ENCODE measurements at regions not wholly inside any gene's neighbourhood (a gene's known extent, or its start where the extent isn't known, plus 50 kb on each side); places are given as distances from the start of the nearest gene placed in this dataset.
A peak's percentile ranks its signal among the peaks of the same experiment; 100 is the strongest.

DNA sequence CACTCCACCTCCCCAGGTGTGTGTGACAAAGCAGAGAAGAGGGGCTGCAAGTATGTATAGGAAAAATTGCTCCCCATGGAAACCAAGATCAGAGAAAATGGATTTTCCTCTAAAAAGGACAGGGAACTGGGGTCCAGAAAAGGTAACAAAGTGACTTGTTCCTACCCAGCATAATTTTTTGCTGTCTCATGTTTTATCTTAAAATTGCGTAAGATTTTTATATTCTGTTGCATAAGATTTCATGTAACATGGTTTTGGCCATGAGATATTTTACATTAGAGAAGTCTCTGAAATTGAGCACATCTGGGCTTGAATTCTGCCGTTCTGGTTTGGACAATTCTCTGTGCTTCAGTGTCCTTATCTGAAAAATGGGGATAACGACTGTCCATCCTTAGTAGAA, 335.7 kb upstream of the RORA start:
- no peak overlapping the region for H3K4me3 ChIP-seq
- no peak overlapping the region for H3K27ac ChIP-seq
- no peaks in the 10 kb centered on the region for H3K9me3 ChIP-seq
- no peaks in the 10 kb centered on the region for H3K36me3 ChIP-seq
- intact Hi-C loops (cut with DNase I) = no loop called here
- no peaks in the 10 kb centered on the region for H3K4me1 ChIP-seq
- ATAC-seq = no peak
- DNase-seq = no peak
- peaks cover 0 to 5% (median 0%) of the 10 kb centered on the region in 9 donors for H3K27me3 ChIP-seq
- TF ChIP-seq, protein P1, sequence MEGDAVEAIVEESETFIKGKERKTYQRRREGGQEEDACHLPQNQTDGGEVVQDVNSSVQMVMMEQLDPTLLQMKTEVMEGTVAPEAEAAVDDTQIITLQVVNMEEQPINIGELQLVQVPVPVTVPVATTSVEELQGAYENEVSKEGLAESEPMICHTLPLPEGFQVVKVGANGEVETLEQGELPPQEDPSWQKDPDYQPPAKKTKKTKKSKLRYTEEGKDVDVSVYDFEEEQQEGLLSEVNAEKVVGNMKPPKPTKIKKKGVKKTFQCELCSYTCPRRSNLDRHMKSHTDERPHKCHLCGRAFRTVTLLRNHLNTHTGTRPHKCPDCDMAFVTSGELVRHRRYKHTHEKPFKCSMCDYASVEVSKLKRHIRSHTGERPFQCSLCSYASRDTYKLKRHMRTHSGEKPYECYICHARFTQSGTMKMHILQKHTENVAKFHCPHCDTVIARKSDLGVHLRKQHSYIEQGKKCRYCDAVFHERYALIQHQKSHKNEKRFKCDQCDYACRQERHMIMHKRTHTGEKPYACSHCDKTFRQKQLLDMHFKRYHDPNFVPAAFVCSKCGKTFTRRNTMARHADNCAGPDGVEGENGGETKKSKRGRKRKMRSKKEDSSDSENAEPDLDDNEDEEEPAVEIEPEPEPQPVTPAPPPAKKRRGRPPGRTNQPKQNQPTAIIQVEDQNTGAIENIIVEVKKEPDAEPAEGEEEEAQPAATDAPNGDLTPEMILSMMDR (IDR thresholded peaks at IDR 0.05) = no peak
- WGBS, 4 donors = 69 to 80% (median 75%) methylated on average over 3 of the region's 3 CpGs

- Histone ChIP-seq H3K27ac (peak overlapping the region in 2 of 12 donors; percentile 13 to 32), H3K4me1 (no peaks in the 10 kb centered on the region), H3K9me3 (no peaks in the 10 kb centered on the region), H3K4me3 (no peak overlapping the region), H3K36me3 (no peaks in the 10 kb centered on the region), H3K27me3 (peaks cover 0 to 13% (median 0%) of the 10 kb centered on the region in 9 donors)
- no peak for DNase-seq
- ATAC-seq = peak in 3 of 4 donors; percentile 26 to 58 (median 45)
- TF ChIP-seq POLR2A (IDR thresholded peaks at IDR 0.05) = no peak
- TF ChIP-seq, protein P1 (IDR thresholded peaks at IDR 0.05) = no peak
- 58 to 75% (median 66%) methylated on average over 6 of the region's 6 CpGs for WGBS, 4 donors
- intact Hi-C loops (cut with DNase I) = no loop called here
These were observed 329.4 kb upstream of the RORA start for GRCh38 chr15:61558172-61559136.

- Histone ChIP-seq H3K4me1 (no peaks in the 10 kb centered on the region), H3K27ac (no peak overlapping the region), H3K36me3 (no peaks in the 10 kb centered on the region), H3K4me3 (no peak overlapping the region), H3K27me3 (peaks cover 0 to 13% (median 0%) of the 10 kb centered on the region in 9 donors), H3K9me3 (no peaks in the 10 kb centered on the region)
- intact Hi-C loops (cut with DNase I) = no loop called here
- no peak for DNase-seq
- whole genome bisulfite sequencing, 4 donors = 31 to 38% (median 33%) methylated on average over 5 of the region's 5 CpGs
- no peak for TF ChIP-seq POLR2A (IDR thresholded peaks at IDR 0.05)
- TF ChIP-seq, protein P1 (IDR thresholded peaks at IDR 0.05) = no peak
- no peak for ATAC-seq
These were observed 327.0 kb upstream of the RORA start for GRCh38 chr15:61556037-61556648.

DNA sequence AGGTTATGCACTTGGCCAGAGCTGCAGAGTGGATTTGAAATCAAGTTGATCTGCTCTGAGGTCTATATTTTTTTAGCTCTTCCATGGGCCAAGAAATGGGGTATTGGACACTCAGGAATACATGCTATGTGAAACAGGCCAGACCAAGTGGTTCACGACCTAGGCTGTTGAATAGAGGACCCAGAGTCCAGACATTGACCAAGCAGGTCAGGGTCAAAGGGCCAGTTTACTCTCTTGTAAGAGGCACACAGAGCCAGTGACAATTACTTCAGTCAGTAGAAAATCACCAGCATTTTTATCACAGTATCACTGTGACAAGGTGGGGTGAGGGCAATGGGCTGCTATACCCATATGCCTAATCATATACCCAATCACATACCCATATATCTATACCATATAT, 320.6 kb upstream of the RORA start:
- H3K9me3 ChIP-seq = no peaks in the 10 kb centered on the region
- H3K4me1 ChIP-seq = no peaks in the 10 kb centered on the region
- TF ChIP-seq, protein P1 (IDR thresholded peaks at IDR 0.05) = no peak
- no peak for TF ChIP-seq POLR2A (IDR thresholded peaks at IDR 0.05)
- no peak overlapping the region for H3K4me3 ChIP-seq
- no peak for ATAC-seq
- no peaks in the 10 kb centered on the region for H3K36me3 ChIP-seq
- peaks cover 0 to 6% (median 0%) of the 10 kb centered on the region in 9 donors for H3K27me3 ChIP-seq
- intact Hi-C loops (cut with DNase I) = no loop called here
- H3K27ac ChIP-seq = no peak overlapping the region
- DNase-seq = no peak
- WGBS, 4 donors = 50 to 70% (median 61%) methylated on average over 1 of the region's 1 CpG
